SK-N-SH treated with all-trans-retinoic acid at 6 μM for 48 hours (cell line): ENCODE measurements at regions not wholly inside any gene's neighbourhood (a gene's known extent, or its start where the extent isn't known, plus 50 kb on each side); places are given as distances from the start of the nearest gene placed in this dataset.

Experiments
- ATAC-seq: fragments of 200-7000 bp; cut with Tn5 transposase; 3 replicates; pipeline ENCODE4 v1.9.1; 2020; ENCODE audit warnings: mild to moderate bottlenecking, moderate library complexity
- ARNTL ChIP-seq: fragments of 450-650 bp; formaldehyde crosslinking; IDR thresholded peaks from 2 replicates; pipeline ENCODE4 v1.5.0; 2020; ENCODE audit warnings: low read depth, mild to moderate bottlenecking, moderate library complexity, borderline replicate concordance
- BACH2 ChIP-seq: fragments of 250-450 bp; sonication (Bioruptor Pico); IDR thresholded peaks from 2 replicates; pipeline ENCODE4 v1.9.0; 2021; ENCODE audit warnings: mild to moderate bottlenecking, borderline replicate concordance
- CSDC2 ChIP-seq: fragments of 250-450 bp; sonication (Bioruptor Pico); IDR thresholded peaks from 2 replicates; pipeline ENCODE4 v1.5.0; 2020; ENCODE audit warnings: mild to moderate bottlenecking, moderate library complexity
- CSRNP3 ChIP-seq: fragments of 250-450 bp; sonication (Bioruptor Pico); IDR thresholded peaks from 2 replicates; pipeline ENCODE4 v1.5.1; 2021; ENCODE audit warnings: mild to moderate bottlenecking, moderate library complexity
- GLIS3 ChIP-seq: fragments of 250-450 bp; sonication (Bioruptor Pico); IDR thresholded peaks from 2 replicates; pipeline ENCODE4 v1.5.0; 2020; ENCODE audit warnings: mild to moderate bottlenecking, moderate library complexity
- ISL1 ChIP-seq: fragments of 250-450 bp; sonication (Bioruptor Pico); IDR thresholded peaks from 2 replicates; pipeline ENCODE4 v2.1.2; 2022; ENCODE audit warnings: mild to moderate bottlenecking, moderate library complexity
- OSR1 ChIP-seq: fragments of 250-450 bp; sonication (Bioruptor Pico); IDR thresholded peaks from 2 replicates; pipeline ENCODE4 v1.8.0; 2022; ENCODE audit warnings: moderate library complexity, mild to moderate bottlenecking, inconsistent platforms
- POU6F1 ChIP-seq: fragments of 250-450 bp; sonication (Bioruptor Pico); IDR thresholded peaks from 2 replicates; pipeline ENCODE4 v1.8.0; 2021; ENCODE audit warnings: low read depth, mild to moderate bottlenecking, moderate library complexity, borderline replicate concordance
- PPARA ChIP-seq: fragments of 250-450 bp; sonication (Bioruptor Pico); IDR thresholded peaks from 2 replicates; pipeline ENCODE4 v1.5.0; 2020; ENCODE audit warnings: mild to moderate bottlenecking, borderline replicate concordance
- RARB ChIP-seq: fragments of 250-450 bp; sonication (Bioruptor Pico); IDR thresholded peaks from 2 replicates; pipeline ENCODE4 v1.8.0; 2021; ENCODE audit warnings: mild to moderate bottlenecking, moderate library complexity
- SNAI2 ChIP-seq: fragments of 250-450 bp; sonication (Bioruptor Pico); IDR thresholded peaks from 2 replicates; pipeline ENCODE4 v1.5.0; 2020; ENCODE audit warnings: mild to moderate bottlenecking, moderate library complexity
- TCF4 ChIP-seq: fragments of 250-450 bp; sonication (Bioruptor Pico); IDR thresholded peaks from 2 replicates; pipeline ENCODE4 v1.8.0; 2021; ENCODE audit warnings: mild to moderate bottlenecking, moderate library complexity, borderline replicate concordance
- TOX ChIP-seq: fragments of 250-450 bp; sonication (Bioruptor Pico); IDR thresholded peaks from 2 replicates; pipeline ENCODE4 v1.8.0; 2021; ENCODE audit warnings: mild to moderate bottlenecking, moderate library complexity, borderline replicate concordance
- TSHZ2 ChIP-seq: fragments of 250-450 bp; sonication (Bioruptor Pico); IDR thresholded peaks from 2 replicates; pipeline ENCODE4 v1.5.0; 2020; ENCODE audit warnings: mild to moderate bottlenecking, moderate library complexity
- ZC3H10 ChIP-seq: fragments of 250-450 bp; sonication (Bioruptor Pico); IDR thresholded peaks from 2 replicates; pipeline ENCODE4 v1.5.1; 2021; ENCODE audit warnings: mild to moderate bottlenecking, moderate library complexity
- ZFP30 ChIP-seq: fragments of 450-650 bp; formaldehyde crosslinking; IDR thresholded peaks from 2 replicates; pipeline ENCODE4 v1.5.0; 2022; ENCODE audit warnings: mild to moderate bottlenecking, moderate library complexity
- ZNF565 ChIP-seq: fragments of 450-650 bp; formaldehyde crosslinking; conservative IDR thresholded peaks from 2 replicates; pipeline ENCODE4 v1.5.0; 2020; ENCODE audit warnings: low read depth, mild to moderate bottlenecking, moderate library complexity
- ZNF70 ChIP-seq: fragments of 450-650 bp; formaldehyde crosslinking; IDR thresholded peaks from 2 replicates; pipeline ENCODE4 v1.5.0; 2020; ENCODE audit warnings: mild to moderate bottlenecking, moderate library complexity
- ZNF8 ChIP-seq: fragments of 450-650 bp; formaldehyde crosslinking; IDR thresholded peaks from 2 replicates; pipeline ENCODE4 v1.5.0; 2020; ENCODE audit warnings: mild to moderate bottlenecking, moderate library complexity
- TF ChIP-seq, protein P1 (sequence below): fragments of 250-450 bp; sonication (Bioruptor Pico); IDR thresholded peaks from 2 replicates; pipeline ENCODE4 v1.8.0; 2020; ENCODE audit warnings: mild to moderate bottlenecking, moderate library complexity, borderline replicate concordance

DNA sequence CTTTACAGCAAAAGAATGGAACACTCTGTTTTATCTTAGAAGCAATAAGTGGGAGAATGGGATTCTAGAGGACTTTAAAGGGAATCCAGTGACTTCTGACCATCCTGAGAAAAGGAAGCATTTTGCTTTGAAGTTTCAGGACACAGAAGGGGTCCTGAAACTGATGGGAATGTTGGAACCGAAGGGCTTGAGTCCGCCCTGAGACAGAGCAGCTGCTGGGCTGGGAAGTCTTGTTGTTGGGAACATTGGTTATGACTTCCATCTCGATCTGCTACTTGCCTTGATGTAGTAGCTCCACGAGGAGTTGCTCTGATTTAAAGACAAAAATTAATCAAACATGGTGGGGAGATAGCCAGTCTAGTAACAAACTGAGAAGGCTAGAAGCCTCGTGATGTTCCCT lies 177.6 kb downstream of the JCAD start:
- no peak for TF ChIP-seq TCF4 (CRISPR knock-in tag)
- TF ChIP-seq ZNF565 (CRISPR knock-in tag), result no peak
- no peak for TF ChIP-seq POU6F1 (CRISPR knock-in tag)
- no peak for TF ChIP-seq CSDC2
- no peak for TF ChIP-seq TOX (CRISPR knock-in tag)
- no peak for TF ChIP-seq ZNF70 (CRISPR knock-in tag)
- TF ChIP-seq GLIS3, result no peak
- TF ChIP-seq RARB (CRISPR knock-in tag), result no peak
- TF ChIP-seq ZC3H10 (CRISPR knock-in tag), result no peak
- TF ChIP-seq ZFP30 (CRISPR knock-in tag), result no peak
- no peak for TF ChIP-seq BACH2 (CRISPR knock-in tag)
- TF ChIP-seq ISL1 (CRISPR knock-in tag), result no peak
- TF ChIP-seq SNAI2 (CRISPR knock-in tag), result no peak
- TF ChIP-seq ARNTL (CRISPR knock-in tag), result no peak
- TF ChIP-seq PPARA (CRISPR knock-in tag), result no peak
- TF ChIP-seq OSR1 (CRISPR knock-in tag), result no peak
- TF ChIP-seq, all 23 proteins: peak for 0
- no peak for ATAC-seq

- TF ChIP-seq PPARA (CRISPR knock-in tag) (no peak), TCF4 (CRISPR knock-in tag) (no peak), ZNF565 (CRISPR knock-in tag) (no peak), ZFP30 (CRISPR knock-in tag) (no peak), CSDC2 (no peak), BACH2 (CRISPR knock-in tag) (no peak), CSRNP3 (CRISPR knock-in tag) (no peak), TOX (CRISPR knock-in tag) (no peak), ISL1 (CRISPR knock-in tag) (no peak), ZNF8 (CRISPR knock-in tag) (no peak)
- TF ChIP-seq, protein P1, sequence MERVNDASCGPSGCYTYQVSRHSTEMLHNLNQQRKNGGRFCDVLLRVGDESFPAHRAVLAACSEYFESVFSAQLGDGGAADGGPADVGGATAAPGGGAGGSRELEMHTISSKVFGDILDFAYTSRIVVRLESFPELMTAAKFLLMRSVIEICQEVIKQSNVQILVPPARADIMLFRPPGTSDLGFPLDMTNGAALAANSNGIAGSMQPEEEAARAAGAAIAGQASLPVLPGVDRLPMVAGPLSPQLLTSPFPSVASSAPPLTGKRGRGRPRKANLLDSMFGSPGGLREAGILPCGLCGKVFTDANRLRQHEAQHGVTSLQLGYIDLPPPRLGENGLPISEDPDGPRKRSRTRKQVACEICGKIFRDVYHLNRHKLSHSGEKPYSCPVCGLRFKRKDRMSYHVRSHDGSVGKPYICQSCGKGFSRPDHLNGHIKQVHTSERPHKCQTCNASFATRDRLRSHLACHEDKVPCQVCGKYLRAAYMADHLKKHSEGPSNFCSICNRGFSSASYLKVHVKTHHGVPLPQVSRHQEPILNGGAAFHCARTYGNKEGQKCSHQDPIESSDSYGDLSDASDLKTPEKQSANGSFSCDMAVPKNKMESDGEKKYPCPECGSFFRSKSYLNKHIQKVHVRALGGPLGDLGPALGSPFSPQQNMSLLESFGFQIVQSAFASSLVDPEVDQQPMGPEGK, result no peak
- TF ChIP-seq, all 23 proteins: peak for 0
- ATAC-seq, result no peak
These were observed 178.0 kb downstream of the JCAD start for GRCh38 chr10:29881336-29881771.

GRCh38 chr10:29880856-29881255 lies 178.5 kb downstream of the JCAD start:
- ATAC-seq, result no peak
- TF ChIP-seq ZNF70 (CRISPR knock-in tag) (no peak), TCF4 (CRISPR knock-in tag) (no peak), TOX (CRISPR knock-in tag) (no peak), OSR1 (CRISPR knock-in tag) (no peak), CSRNP3 (CRISPR knock-in tag) (no peak), TSHZ2 (CRISPR knock-in tag) (no peak), GLIS3 (no peak), ZNF565 (CRISPR knock-in tag) (no peak), CSDC2 (no peak), POU6F1 (CRISPR knock-in tag) (no peak)
